ENCODE measurements at regions not wholly inside any gene's neighbourhood (a gene's known extent, or its start where the extent isn't known, plus 50 kb on each side); places are given as distances from the start of the nearest gene placed in this dataset.

GRCh38 chr10:132481690-132482089, 55.9 kb upstream of the INPP5A start:
- no peak for TF ChIP-seq POLR2A (IDR thresholded peaks at IDR 0.05)
- TF ChIP-seq, protein P1, sequence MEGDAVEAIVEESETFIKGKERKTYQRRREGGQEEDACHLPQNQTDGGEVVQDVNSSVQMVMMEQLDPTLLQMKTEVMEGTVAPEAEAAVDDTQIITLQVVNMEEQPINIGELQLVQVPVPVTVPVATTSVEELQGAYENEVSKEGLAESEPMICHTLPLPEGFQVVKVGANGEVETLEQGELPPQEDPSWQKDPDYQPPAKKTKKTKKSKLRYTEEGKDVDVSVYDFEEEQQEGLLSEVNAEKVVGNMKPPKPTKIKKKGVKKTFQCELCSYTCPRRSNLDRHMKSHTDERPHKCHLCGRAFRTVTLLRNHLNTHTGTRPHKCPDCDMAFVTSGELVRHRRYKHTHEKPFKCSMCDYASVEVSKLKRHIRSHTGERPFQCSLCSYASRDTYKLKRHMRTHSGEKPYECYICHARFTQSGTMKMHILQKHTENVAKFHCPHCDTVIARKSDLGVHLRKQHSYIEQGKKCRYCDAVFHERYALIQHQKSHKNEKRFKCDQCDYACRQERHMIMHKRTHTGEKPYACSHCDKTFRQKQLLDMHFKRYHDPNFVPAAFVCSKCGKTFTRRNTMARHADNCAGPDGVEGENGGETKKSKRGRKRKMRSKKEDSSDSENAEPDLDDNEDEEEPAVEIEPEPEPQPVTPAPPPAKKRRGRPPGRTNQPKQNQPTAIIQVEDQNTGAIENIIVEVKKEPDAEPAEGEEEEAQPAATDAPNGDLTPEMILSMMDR (IDR thresholded peaks at IDR 0.05): no peak

All from heart left ventricle (tissue), 13 donors.